Brain microvascular endothelial cell (primary cell): ENCODE measurements at regions not wholly inside any gene's neighbourhood (a gene's known extent, or its start where the extent isn't known, plus 50 kb on each side); places are given as distances from the start of the nearest gene placed in this dataset.
"Not testable (repeated sequence)": the region's sequence is repeated elsewhere in the genome, so short reads cannot be mapped to it uniquely, and the experiment has no call there.

ENCODE experiments used
- DNase-seq: peaks from one replicate; pipeline ENCODE4 v3.0.0-alpha.2; 2020
- H3K27ac ChIP-seq: fragments of 250-450 bp; sonication (Bioruptor Pico); 2 replicates; pipeline ENCODE4 v1.5.1; 2020; ENCODE audit warnings: mild to moderate bottlenecking, moderate library complexity
- H3K27me3 ChIP-seq: fragments of 250-450 bp; sonication (Bioruptor Pico); replicated peaks from 2 replicates; pipeline ENCODE4 v1.5.1; 2020; ENCODE audit warnings: mild to moderate bottlenecking
- H3K36me3 ChIP-seq: fragments of 250-450 bp; sonication (Bioruptor Pico); replicated peaks from 2 replicates; pipeline ENCODE4 v1.5.1; 2020; ENCODE audit warnings: mild to moderate bottlenecking
- H3K4me3 ChIP-seq: 2 replicates; pipeline ENCODE4 v1.5.1; 2011; ENCODE audit warnings: low read depth, mild to moderate bottlenecking, control low read depth, low read length, moderate library complexity
- CTCF ChIP-seq: IDR thresholded peaks from 2 replicates; pipeline ENCODE4 v1.5.1; 2011; ENCODE audit warnings: low read depth, mild to moderate bottlenecking, moderate library complexity, low read length, control low read depth, inconsistent platforms; ENCODE audit errors: missing control alignments
- in situ Hi-C: cut with HindIII; loops from 2 replicates; pipeline ENCODE4 v1.10.0; 2017; ENCODE audit warnings: low sequenced_read_pairs, low pct_ligation_motif_present

- no peak for DNase-seq
- Histone ChIP-seq H3K36me3 (no peaks in the 10 kb centered on the region), H3K27me3 (no peaks in the 10 kb centered on the region), H3K4me3 (no peak overlapping the region), H3K27ac (no peak overlapping the region)
- peak; percentile 21 for TF ChIP-seq CTCF
- in situ Hi-C loops, result no loop called here
These were observed 258.0 kb upstream of the PRKCQ start for GRCh38 chr10:6838118-6838517.

GRCh38 chr10:6833458-6834011, 253.5 kb upstream of the PRKCQ start:
- in situ Hi-C loops, result no loop called here
- no peak for TF ChIP-seq CTCF
- Histone ChIP-seq H3K4me3 (no peak overlapping the region), H3K27ac (no peak overlapping the region), H3K36me3 (no peaks in the 10 kb centered on the region), H3K27me3 (no peaks in the 10 kb centered on the region)
- no peak for DNase-seq

- H3K27ac ChIP-seq, H3K4me3 ChIP-seq, DNase-seq, H3K27me3 ChIP-seq, in situ Hi-C loops, H3K36me3 ChIP-seq: not testable (repeated sequence)
These were observed 250.9 kb upstream of the PRKCQ start for GRCh38 chr10:6830981-6831380.

- H3K36me3 ChIP-seq, DNase-seq, in situ Hi-C loops: not testable (repeated sequence)
These were observed 244.7 kb upstream of the PRKCQ start for GRCh38 chr10:6824793-6825192.

GRCh38 chr10:6823770-6824169, 243.7 kb upstream of the PRKCQ start:
- no peak for TF ChIP-seq CTCF
- H3K4me3 ChIP-seq, result no peak overlapping the region
- no peaks in the 10 kb centered on the region for H3K36me3 ChIP-seq
- no peak for DNase-seq
- H3K27ac ChIP-seq, result no peak overlapping the region
- in situ Hi-C loops, result no loop called here
- H3K27me3 ChIP-seq, result no peaks in the 10 kb centered on the region

More at GRCh38 chr10:6824793-6825192, 244.7 kb upstream of the PRKCQ start:
- H3K27me3 ChIP-seq, H3K4me3 ChIP-seq, H3K27ac ChIP-seq: not testable (repeated sequence)

GRCh38 chr10:6819301-6819700, 239.2 kb upstream of the PRKCQ start:
- no peaks in the 10 kb centered on the region for H3K27me3 ChIP-seq
- H3K36me3 ChIP-seq, result no peaks in the 10 kb centered on the region
- no peak for TF ChIP-seq CTCF
- no peak overlapping the region for H3K4me3 ChIP-seq
- no peak overlapping the region for H3K27ac ChIP-seq
- in situ Hi-C loops, result no loop called here
- no peak for DNase-seq

GRCh38 chr10:6817770-6818169, 237.7 kb upstream of the PRKCQ start:
- no peak for TF ChIP-seq CTCF
- H3K4me3 ChIP-seq, result no peak overlapping the region
- in situ Hi-C loops, result no loop called here
- no peaks in the 10 kb centered on the region for H3K27me3 ChIP-seq
- no peaks in the 10 kb centered on the region for H3K36me3 ChIP-seq
- no peak for DNase-seq
- H3K27ac ChIP-seq, result no peak overlapping the region
